H1 (cell line): ENCODE measurements at regions not wholly inside any gene's neighbourhood (a gene's known extent, or its start where the extent isn't known, plus 50 kb on each side); places are given as distances from the start of the nearest gene placed in this dataset.

Experiments
- CTCF ChIA-PET: fragments of 300-600 bp; sonication (Branson Sonifier 250); formaldehyde crosslinking; loops from one replicate; lab custom pipeline; 2021; ENCODE audit not compliant: partially characterized antibody; lab: Charles Lee
- POLR2A ChIA-PET: fragments of 300-600 bp; sonication (Branson Sonifier 250); formaldehyde crosslinking; loops from one replicate; lab custom pipeline; 2021; ENCODE audit warnings: inconsistent platforms; ENCODE audit not compliant: partially characterized antibody; lab: Charles Lee
- DNase-seq, 2 experiments: peaks; one replicate each; pipeline versions ENCODE4 v3.0.0 to v3.0.0-alpha.2; 2010 to 2022; ENCODE audit warnings: low spot score in 2 of 2, low read depth in 1 of 2, mixed read lengths in 1 of 2
- FAIRE-seq: peaks from 2 replicates; lab custom pipeline; 2011; peaks lifted over from hg19 to GRCh38; lab: Jason Lieb, UNC
- H2AFZ ChIP-seq: 2 replicates; pipeline ENCODE4 v1.8.1; 2012; ENCODE audit warnings: low read length, inconsistent platforms
- H2AK5ac ChIP-seq: 2 replicates; pipeline ENCODE4 v1.6.1; 2013; ENCODE audit warnings: low read depth, low read length
- H2BK120ac ChIP-seq: replicated peaks from 2 replicates; pipeline ENCODE3; 2013; ENCODE audit warnings: low read depth, low read length, inconsistent platforms
- H2BK12ac ChIP-seq: 2 replicates; pipeline ENCODE4 v1.6.1; 2013; ENCODE audit warnings: low read depth, low read length
- H2BK15ac ChIP-seq: 2 replicates; pipeline ENCODE4 v1.6.1; 2013; ENCODE audit warnings: low read length
- H2BK20ac ChIP-seq: 2 replicates; pipeline ENCODE4 v1.6.1; 2013; ENCODE audit warnings: low read length
- H2BK5ac ChIP-seq: 2 replicates; pipeline ENCODE4 v1.6.1; 2013; ENCODE audit warnings: low read depth, low read length
- H3K14ac ChIP-seq: 2 replicates; pipeline ENCODE4 v1.6.1; 2013; ENCODE audit warnings: inconsistent platforms; ENCODE audit not compliant: insufficient read length
- H3K18ac ChIP-seq: 2 replicates; pipeline ENCODE4 v1.6.1; 2013; ENCODE audit warnings: low read length; ENCODE audit errors: extremely low read depth
- H3K23ac ChIP-seq: 2 replicates; pipeline ENCODE4 v1.6.1; 2013; ENCODE audit warnings: inconsistent platforms; ENCODE audit not compliant: insufficient read length
- H3K23me2 ChIP-seq: 2 replicates; pipeline ENCODE4 v1.6.1; 2013; ENCODE audit warnings: low read depth, low read length
- H3K27ac ChIP-seq: 2 replicates; pipeline ENCODE4 v1.6.1; 2011; ENCODE audit warnings: low read depth, low read length, inconsistent platforms
- H3K27me3 ChIP-seq, 4 experiments: replicated peaks in 1 of 4; 1 replicate in 1 of 4; 2 replicates in 3 of 4; pipeline versions ENCODE4 v1.6.1 to v1.8.1; 2011 to 2013; ENCODE audit warnings: low read length in 3 of 4, mild to moderate bottlenecking in 3 of 4, inconsistent platforms in 2 of 4, mixed read lengths in 2 of 4, moderate library complexity in 1 of 4; ENCODE audit not compliant: control insufficient read depth in 3 of 4, insufficient read depth in 3 of 4; ENCODE audit errors: extremely low read depth in 1 of 4
- H3K36me3 ChIP-seq, 4 experiments: 2 replicates each; pipeline versions ENCODE4 v1.6.1 to v1.8.1; 2011 to 2013; ENCODE audit warnings: mild to moderate bottlenecking in 4 of 4, low read length in 3 of 4, moderate library complexity in 2 of 4, control low read depth in 1 of 4, inconsistent platforms in 1 of 4; ENCODE audit not compliant: insufficient read depth in 4 of 4, control insufficient read depth in 2 of 4
- H3K4ac ChIP-seq: replicated peaks from 2 replicates; pipeline ENCODE3; 2013; ENCODE audit warnings: low read length, low read depth, mixed read lengths, inconsistent platforms; ENCODE audit not compliant: insufficient read length
- H3K4me1 ChIP-seq, 4 experiments: replicated peaks in 1 of 4; 1 replicate in 1 of 4; 2 replicates in 3 of 4; pipeline versions ENCODE4 v1.6.1 to v1.8.1; 2011 to 2013; ENCODE audit warnings: low read length in 3 of 4, inconsistent platforms in 2 of 4, mixed read lengths in 1 of 4; ENCODE audit not compliant: insufficient read depth in 4 of 4, control insufficient read depth in 3 of 4
- H3K4me2 ChIP-seq, 2 experiments: 2 replicates each; pipeline versions ENCODE4 v1.6.1 to v1.8.1; 2011 to 2013; ENCODE audit warnings: low read depth in 2 of 2, low read length in 2 of 2, control low read depth in 1 of 2, inconsistent platforms in 1 of 2, mild to moderate bottlenecking in 1 of 2; ENCODE audit not compliant: insufficient read depth in 1 of 2
- H3K4me3 ChIP-seq, 4 experiments: fragments of 200-600, 300-600 bp in 1 of 4; sonication (generic), shearing (Covaris generic), sonication (Bioruptor Twin) in 1 of 4; 2 replicates each; pipeline versions ENCODE4 v1.5.1 to v1.8.1; 2011 to 2016; ENCODE audit warnings: low read length in 4 of 4, low read depth in 3 of 4, control low read depth in 2 of 4, inconsistent platforms in 2 of 4, mild to moderate bottlenecking in 2 of 4, mixed read lengths in 1 of 4, moderate library complexity in 1 of 4; ENCODE audit not compliant: insufficient read depth in 2 of 4; ENCODE audit errors: extremely low read depth in 1 of 4
- H3K56ac ChIP-seq: replicated peaks from 2 replicates; pipeline ENCODE3; 2013; ENCODE audit warnings: low read depth, mild to moderate bottlenecking, mixed read lengths, low read length, inconsistent platforms; ENCODE audit not compliant: insufficient read length
- H3K79me1 ChIP-seq: 2 replicates; pipeline ENCODE4 v1.6.1; 2013; ENCODE audit warnings: low read depth, low read length, control low read depth
- H3K79me2 ChIP-seq, 2 experiments: 2 replicates each; pipeline versions ENCODE4 v1.6.1 to v1.8.1; 2012 to 2013; ENCODE audit warnings: low read length in 2 of 2, mild to moderate bottlenecking in 2 of 2, inconsistent platforms in 1 of 2; ENCODE audit not compliant: insufficient read depth in 2 of 2, control insufficient read depth in 1 of 2
- H3K9ac ChIP-seq, 4 experiments: replicated peaks in 1 of 4; 1 replicate in 1 of 4; 2 replicates in 3 of 4; pipeline versions ENCODE4 v1.6.1 to v1.8.1; 2011 to 2013; ENCODE audit warnings: low read depth in 3 of 4, low read length in 3 of 4, control low read depth in 2 of 4, mild to moderate bottlenecking in 2 of 4, moderate library complexity in 2 of 4, inconsistent platforms in 1 of 4; ENCODE audit errors: extremely low read depth in 1 of 4
- H3K9me3 ChIP-seq, 2 experiments: 2 replicates each; pipeline versions ENCODE4 v1.6.1 to v1.8.1; 2012 to 2013; ENCODE audit warnings: mild to moderate bottlenecking in 2 of 2, moderate library complexity in 2 of 2, control low read depth in 1 of 2, inconsistent platforms in 1 of 2, low read depth in 1 of 2, low read length in 1 of 2, mixed read lengths in 1 of 2; ENCODE audit not compliant: insufficient read depth in 2 of 2
- H4K20me1 ChIP-seq, 2 experiments: replicated peaks in 1 of 2; 2 replicates each; pipeline versions ENCODE3 to v1.8.1; 2011 to 2013; ENCODE audit warnings: inconsistent platforms in 2 of 2, low read length in 2 of 2, mild to moderate bottlenecking in 1 of 2; ENCODE audit not compliant: insufficient read depth in 2 of 2, control insufficient read depth in 1 of 2
- H4K5ac ChIP-seq: 2 replicates; pipeline ENCODE4 v1.6.1; 2013; ENCODE audit warnings: low read length, low read depth, mixed read lengths, inconsistent platforms; ENCODE audit not compliant: insufficient read length
- H4K8ac ChIP-seq: 2 replicates; pipeline ENCODE4 v1.8.0; 2013; ENCODE audit warnings: mild to moderate bottlenecking, moderate library complexity, low read length, inconsistent platforms; ENCODE audit not compliant: insufficient read depth; ENCODE audit errors: extremely low read depth
- H4K91ac ChIP-seq: replicated peaks from 2 replicates; pipeline ENCODE3; 2013; ENCODE audit warnings: low read length, mixed read lengths, inconsistent platforms; ENCODE audit not compliant: insufficient read length
- NRF1 ChIP-seq: IDR thresholded peaks from 2 replicates; pipeline ENCODE4 v1.6.1; 2011; ENCODE audit warnings: mild to moderate bottlenecking, low read depth, low read length, improper control_type of control experiment
- TCF12 ChIP-seq: IDR thresholded peaks from 2 replicates; pipeline ENCODE4 v1.6.1; 2011; ENCODE audit warnings: low read depth, mild to moderate bottlenecking, low read length
- WGBS, 2 experiments: shearing (Covaris generic) in 1 of 2; methylation state at CpG; one replicate each; pipeline versions ENCODE4 v1.1.6 to v1.1.7; 2013 to 2015; ENCODE audit warnings: low lambda C conversion rate in 2 of 2, mixed read lengths in 2 of 2, inconsistent platforms in 1 of 2, low coverage in 1 of 2, missing lambda C conversion rate in 1 of 2; ENCODE audit not compliant: insufficient replicate concordance in 2 of 2, insufficient coverage in 1 of 2, insufficient read length in 1 of 2; ENCODE audit errors: extremely low coverage in 1 of 2, missing lambda C conversion rate in 1 of 2; 5-methylcytosine and 5-hydroxymethylcytosine counted together
- TF ChIP-seq, protein P1 (sequence below): IDR thresholded peaks from 2 replicates; pipeline ENCODE4 v1.6.1; 2012; ENCODE audit warnings: inconsistent platforms

GRCh38 chr4:100019821-100020220 lies 69.7 kb upstream of the H2AZ1 start:
- no peak overlapping the region for H3K4me3 ChIP-seq
- CTCF ChIA-PET, result no interaction called here
- 100% methylated on average over 1 of the region's 1 CpG; no CpG with 5 or more reads in 1 of the 2 experiments for WGBS, 2 experiments
- no peak overlapping the region for H3K14ac ChIP-seq
- no peak overlapping the region for H2BK20ac ChIP-seq
- H3K27ac ChIP-seq, result no peak overlapping the region
- no peak overlapping the region for H3K18ac ChIP-seq
- H3K27me3 ChIP-seq, result no peaks in the 10 kb centered on the region
- H2BK5ac ChIP-seq, result no peak overlapping the region
- DNase-seq (no peak), FAIRE-seq (no peak)
- no peaks in the 10 kb centered on the region for H3K79me1 ChIP-seq
- H2AFZ ChIP-seq, result no peak overlapping the region
- POLR2A ChIA-PET, result no interaction called here
- H4K8ac ChIP-seq, result no peak overlapping the region
- peaks cover 0 to 3% (median 2%) of the 10 kb centered on the region in 4 experiments; a peak in 2 of 7 replicates for H3K4me1 ChIP-seq
- no peaks in the 10 kb centered on the region for H3K36me3 ChIP-seq
- H2BK12ac ChIP-seq, result no peak overlapping the region
- H3K4me2 ChIP-seq, result no peak overlapping the region
- no peak overlapping the region for H2BK15ac ChIP-seq
- H3K56ac ChIP-seq, result no peak overlapping the region
- H4K91ac ChIP-seq, result no peak overlapping the region
- no peaks in the 10 kb centered on the region for H3K23me2 ChIP-seq
- no peak overlapping the region for H3K4ac ChIP-seq
- H3K9ac ChIP-seq, result no peak overlapping the region
- H3K79me2 ChIP-seq, result no peaks in the 10 kb centered on the region
- no peak overlapping the region for H4K5ac ChIP-seq
- H2AK5ac ChIP-seq, result no peak overlapping the region
- H2BK120ac ChIP-seq, result no peak overlapping the region
- no peak for TF ChIP-seq TCF12
- TF ChIP-seq NRF1, result no peak
- TF ChIP-seq, protein P1, sequence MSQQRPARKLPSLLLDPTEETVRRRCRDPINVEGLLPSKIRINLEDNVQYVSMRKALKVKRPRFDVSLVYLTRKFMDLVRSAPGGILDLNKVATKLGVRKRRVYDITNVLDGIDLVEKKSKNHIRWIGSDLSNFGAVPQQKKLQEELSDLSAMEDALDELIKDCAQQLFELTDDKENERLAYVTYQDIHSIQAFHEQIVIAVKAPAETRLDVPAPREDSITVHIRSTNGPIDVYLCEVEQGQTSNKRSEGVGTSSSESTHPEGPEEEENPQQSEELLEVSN, result no peak
- no peak overlapping the region for H3K23ac ChIP-seq
- no peaks in the 10 kb centered on the region; a peak in 1 of 4 replicates for H3K9me3 ChIP-seq
- no peaks in the 10 kb centered on the region for H4K20me1 ChIP-seq
